D721Med (cell line): ENCODE measurements at regions not wholly inside any gene's neighbourhood (a gene's known extent, or its start where the extent isn't known, plus 50 kb on each side); places are given as distances from the start of the nearest gene placed in this dataset.

Experiments used
- DNase-seq: peaks from one replicate; pipeline ENCODE4 v3.0.0; 2011; ENCODE audit warnings: low spot score; ENCODE audit not compliant: insufficient read length
- FAIRE-seq: peaks from 2 replicates; lab custom pipeline; 2011; peaks lifted over from hg19 to GRCh38; lab: Jason Lieb, UNC
- CTCF ChIP-seq: IDR thresholded peaks from 2 replicates; pipeline ENCODE4 v1.5.1; 2012; ENCODE audit warnings: mild to moderate bottlenecking, control low read depth; ENCODE audit not compliant: insufficient read depth; ENCODE audit errors: missing control alignments

GRCh38 chr18:71727909-71728308 is 816.2 kb downstream of the CBLN2 start:
- FAIRE-seq (peak; percentile 87), DNase-seq (no peak)
- TF ChIP-seq CTCF = no peak

- DNase-seq (no peak), FAIRE-seq (peak; percentile 72)
- TF ChIP-seq CTCF = no peak
Measured at GRCh38 chr18:71725256-71725655, 818.9 kb downstream of the CBLN2 start.

- FAIRE-seq = peak; percentile 96
- no peak for DNase-seq
Measured at GRCh38 chr18:71707985-71708500, 836.1 kb downstream of the CBLN2 start.

GRCh38 chr18:71707400-71707799 is 836.7 kb downstream of the CBLN2 start:
- DNase-seq (no peak), FAIRE-seq (no peak)
- TF ChIP-seq CTCF = no peak

More at GRCh38 chr18:71707985-71708500, 836.1 kb downstream of the CBLN2 start:
- TF ChIP-seq CTCF = no peak

- DNase-seq (no peak), FAIRE-seq (no peak)
- TF ChIP-seq CTCF = no peak
Measured at GRCh38 chr18:71689416-71690160, 854.6 kb downstream of the CBLN2 start.

- DNase-seq = no peak
- peak; percentile 61 for FAIRE-seq
- no peak for TF ChIP-seq CTCF
Measured at GRCh38 chr18:71682591-71682990, 861.6 kb downstream of the CBLN2 start.

- no peak for TF ChIP-seq CTCF
- no peak for FAIRE-seq
- DNase-seq = no peak
Measured at GRCh38 chr18:71678144-71678543, 866.0 kb downstream of the CBLN2 start.
